IPS-18a (cell line): ENCODE measurements at regions not wholly inside any gene's neighbourhood (a gene's known extent, or its start where the extent isn't known, plus 50 kb on each side); places are given as distances from the start of the nearest gene placed in this dataset.

Experiments used
- H3K27ac ChIP-seq: one replicate; pipeline ENCODE4 v1.5.1; 2013; ENCODE audit warnings: low read length
- H3K27me3 ChIP-seq: one replicate; pipeline ENCODE4 v1.6.1; 2013; ENCODE audit warnings: mild to moderate bottlenecking, low read length; ENCODE audit not compliant: control insufficient read depth, insufficient read depth
- H3K36me3 ChIP-seq: one replicate; pipeline ENCODE4 v1.6.1; 2013; ENCODE audit warnings: low read depth, low read length; ENCODE audit not compliant: control insufficient read depth
- H3K4me1 ChIP-seq: one replicate; pipeline ENCODE4 v1.6.1; 2013; ENCODE audit warnings: low read depth, low read length; ENCODE audit not compliant: control insufficient read depth
- H3K4me3 ChIP-seq: one replicate; pipeline ENCODE4 v1.5.1; 2013; ENCODE audit warnings: low read length
- H3K9ac ChIP-seq: one replicate; pipeline ENCODE4 v1.6.1; 2013; ENCODE audit warnings: mild to moderate bottlenecking, low read length, moderate library complexity
- H3K9me3 ChIP-seq: one replicate; pipeline ENCODE4 v1.6.1; 2013; ENCODE audit warnings: low read depth, low read length; ENCODE audit not compliant: control insufficient read depth

GRCh38 chr14:56885825-56886224 is 75.5 kb upstream of the OTX2 start:
- H3K36me3 ChIP-seq, result no peaks in the 10 kb centered on the region
- no peak overlapping the region for H3K27ac ChIP-seq
- no peaks in the 10 kb centered on the region for H3K9me3 ChIP-seq
- H3K27me3 ChIP-seq, result peaks cover 23% of the 10 kb centered on the region
- peaks cover 44% of the 10 kb centered on the region for H3K4me1 ChIP-seq
- H3K9ac ChIP-seq, result no peak overlapping the region
- H3K4me3 ChIP-seq, result peak overlapping the region; percentile 6

GRCh38 chr14:56884617-56885016 is 74.3 kb upstream of the OTX2 start:
- H3K27me3 ChIP-seq, result peaks cover 16% of the 10 kb centered on the region

GRCh38 chr14:56881181-56881580 is 70.9 kb upstream of the OTX2 start:
- no peak overlapping the region for H3K4me3 ChIP-seq
- no peaks in the 10 kb centered on the region for H3K27me3 ChIP-seq
- H3K4me1 ChIP-seq, result peaks cover 15% of the 10 kb centered on the region
- no peak overlapping the region for H3K27ac ChIP-seq
- no peaks in the 10 kb centered on the region for H3K9me3 ChIP-seq
- H3K36me3 ChIP-seq, result no peaks in the 10 kb centered on the region
- H3K9ac ChIP-seq, result no peak overlapping the region

More at GRCh38 chr14:56884617-56885016, 74.3 kb upstream of the OTX2 start:
- no peak overlapping the region for H3K9ac ChIP-seq
- no peaks in the 10 kb centered on the region for H3K9me3 ChIP-seq
- H3K4me3 ChIP-seq, result no peak overlapping the region
- no peaks in the 10 kb centered on the region for H3K36me3 ChIP-seq
- H3K4me1 ChIP-seq, result peaks cover 44% of the 10 kb centered on the region
- no peak overlapping the region for H3K27ac ChIP-seq

- H3K27ac ChIP-seq, result no peak overlapping the region
- H3K9me3 ChIP-seq, result no peaks in the 10 kb centered on the region
- H3K9ac ChIP-seq, result no peak overlapping the region
- no peaks in the 10 kb centered on the region for H3K36me3 ChIP-seq
- peaks cover 8% of the 10 kb centered on the region for H3K27me3 ChIP-seq
- H3K4me3 ChIP-seq, result no peak overlapping the region
- peaks cover 7% of the 10 kb centered on the region for H3K4me1 ChIP-seq
These were observed 68.5 kb upstream of the OTX2 start for GRCh38 chr14:56878766-56879165.

GRCh38 chr14:56875104-56875675 is 64.9 kb upstream of the OTX2 start:
- Histone ChIP-seq H3K9me3 (no peaks in the 10 kb centered on the region), H3K4me1 (peaks cover 7% of the 10 kb centered on the region), H3K27ac (no peak overlapping the region), H3K9ac (no peak overlapping the region), H3K27me3 (peaks cover 14% of the 10 kb centered on the region), H3K4me3 (no peak overlapping the region), H3K36me3 (no peaks in the 10 kb centered on the region)

- Histone ChIP-seq H3K36me3 (no peaks in the 10 kb centered on the region), H3K4me1 (peaks cover 7% of the 10 kb centered on the region), H3K4me3 (no peak overlapping the region), H3K27ac (no peak overlapping the region), H3K9me3 (no peaks in the 10 kb centered on the region), H3K9ac (no peak overlapping the region), H3K27me3 (peaks cover 21% of the 10 kb centered on the region)
These were observed 64.1 kb upstream of the OTX2 start for GRCh38 chr14:56874375-56874774.

- no peaks in the 10 kb centered on the region for H3K36me3 ChIP-seq
- H3K9ac ChIP-seq, result no peak overlapping the region
- no peak overlapping the region for H3K4me3 ChIP-seq
- H3K9me3 ChIP-seq, result no peaks in the 10 kb centered on the region
- H3K27ac ChIP-seq, result no peak overlapping the region
- peaks cover 7% of the 10 kb centered on the region for H3K4me1 ChIP-seq
- H3K27me3 ChIP-seq, result peaks cover 33% of the 10 kb centered on the region
These were observed 60.1 kb upstream of the OTX2 start for GRCh38 chr14:56870336-56870735.

GRCh38 chr14:56868660-56869059 is 58.4 kb upstream of the OTX2 start:
- H3K27me3 ChIP-seq, result peaks cover 23% of the 10 kb centered on the region
- no peaks in the 10 kb centered on the region for H3K36me3 ChIP-seq
- no peak overlapping the region for H3K27ac ChIP-seq
- H3K9ac ChIP-seq, result no peak overlapping the region
- H3K9me3 ChIP-seq, result no peaks in the 10 kb centered on the region
- no peaks in the 10 kb centered on the region for H3K4me1 ChIP-seq
- H3K4me3 ChIP-seq, result no peak overlapping the region

- H3K27me3 ChIP-seq, result peaks cover 43% of the 10 kb centered on the region
- H3K4me1 ChIP-seq, result peaks cover 16% of the 10 kb centered on the region
- no peak overlapping the region for H3K4me3 ChIP-seq
These were observed 52.6 kb upstream of the OTX2 start for GRCh38 chr14:56862836-56863235.

GRCh38 chr14:56860441-56860840 is 50.2 kb upstream of the OTX2 start:
- Histone ChIP-seq H3K27me3 (peaks cover 54% of the 10 kb centered on the region), H3K4me3 (no peak overlapping the region), H3K9me3 (no peaks in the 10 kb centered on the region), H3K4me1 (peaks cover 29% of the 10 kb centered on the region), H3K27ac (no peak overlapping the region), H3K36me3 (no peaks in the 10 kb centered on the region), H3K9ac (no peak overlapping the region)

More at GRCh38 chr14:56862836-56863235, 52.6 kb upstream of the OTX2 start:
- Histone ChIP-seq H3K9ac (no peak overlapping the region), H3K27ac (no peak overlapping the region), H3K36me3 (no peaks in the 10 kb centered on the region), H3K9me3 (no peaks in the 10 kb centered on the region)
